H1 (cell line): ENCODE measurements at regions not wholly inside any gene's neighbourhood (a gene's known extent, or its start where the extent isn't known, plus 50 kb on each side); places are given as distances from the start of the nearest gene placed in this dataset.

Experiments
- ATF3 ChIP-seq: IDR thresholded peaks from 2 replicates; pipeline ENCODE4 v1.6.1; 2011; ENCODE audit warnings: low read depth, mild to moderate bottlenecking, low read length; ENCODE audit not compliant: insufficient read depth
- CEBPB ChIP-seq: IDR thresholded peaks from 2 replicates; pipeline ENCODE4 v1.6.1; 2012; ENCODE audit warnings: low read depth, low read length
- EGR1 ChIP-seq: IDR thresholded peaks from 2 replicates; pipeline ENCODE4 v1.6.1; 2011; ENCODE audit warnings: low read depth, low read length, borderline replicate concordance
- HDAC2 ChIP-seq, 2 experiments: fragments of 300-600 bp in 1 of 2; sonication (generic) in 1 of 2; IDR thresholded peaks; 2 replicates each; pipeline ENCODE4 v1.6.1; 2011 to 2012; ENCODE audit warnings: low read depth in 2 of 2, low read length in 2 of 2, mild to moderate bottlenecking in 2 of 2, moderate library complexity in 2 of 2, borderline replicate concordance in 1 of 2, inconsistent platforms in 1 of 2
- NRF1 ChIP-seq: IDR thresholded peaks from 2 replicates; pipeline ENCODE4 v1.6.1; 2011; ENCODE audit warnings: mild to moderate bottlenecking, low read depth, low read length, improper control_type of control experiment
- POLR2AphosphoS5 ChIP-seq: IDR thresholded peaks from 2 replicates; pipeline ENCODE4 v1.6.1; 2011; ENCODE audit warnings: low read depth, low read length
- RBBP5 ChIP-seq: IDR thresholded peaks from 2 replicates; pipeline ENCODE4 v1.7.1; 2012; ENCODE audit warnings: low read depth, mild to moderate bottlenecking, inconsistent platforms, low read length, moderate library complexity, borderline replicate concordance
- SP1 ChIP-seq: IDR thresholded peaks from 2 replicates; pipeline ENCODE4 v1.6.1; 2011; ENCODE audit warnings: low read depth, low read length
- SP2 ChIP-seq: IDR thresholded peaks from 2 replicates; pipeline ENCODE4 v1.6.1; 2012; ENCODE audit warnings: mild to moderate bottlenecking, low read length, inconsistent platforms
- TAF1 ChIP-seq: IDR thresholded peaks from 2 replicates; pipeline ENCODE4 v1.6.1; 2011; ENCODE audit warnings: mild to moderate bottlenecking, low read depth, low read length
- TEAD4 ChIP-seq: IDR thresholded peaks from 2 replicates; pipeline ENCODE4 v1.6.1; 2012; ENCODE audit warnings: low read depth, low read length, inconsistent platforms, mixed read lengths
- TF ChIP-seq, protein P1 (sequence below), 3 experiments: IDR thresholded peaks; 1 replicate in 2 of 3; 2 replicates in 1 of 3; pipeline versions ENCODE4 v1.5.1 to v1.6.1; 2011; ENCODE audit warnings: low read length in 3 of 3, mild to moderate bottlenecking in 3 of 3, inconsistent platforms in 2 of 3, low read depth in 1 of 3, moderate library complexity in 1 of 3; ENCODE audit not compliant: insufficient read depth in 1 of 3; ENCODE audit errors: control extremely low read depth in 1 of 3
- TF ChIP-seq, protein P2 (sequence below): IDR thresholded peaks from 2 replicates; pipeline ENCODE4 v1.6.1; 2011; ENCODE audit warnings: low read length, improper control_type of control experiment

GRCh38 chr2:88885275-88885674 is 193.8 kb downstream of the RPIA start:
- TF ChIP-seq, protein P1, sequence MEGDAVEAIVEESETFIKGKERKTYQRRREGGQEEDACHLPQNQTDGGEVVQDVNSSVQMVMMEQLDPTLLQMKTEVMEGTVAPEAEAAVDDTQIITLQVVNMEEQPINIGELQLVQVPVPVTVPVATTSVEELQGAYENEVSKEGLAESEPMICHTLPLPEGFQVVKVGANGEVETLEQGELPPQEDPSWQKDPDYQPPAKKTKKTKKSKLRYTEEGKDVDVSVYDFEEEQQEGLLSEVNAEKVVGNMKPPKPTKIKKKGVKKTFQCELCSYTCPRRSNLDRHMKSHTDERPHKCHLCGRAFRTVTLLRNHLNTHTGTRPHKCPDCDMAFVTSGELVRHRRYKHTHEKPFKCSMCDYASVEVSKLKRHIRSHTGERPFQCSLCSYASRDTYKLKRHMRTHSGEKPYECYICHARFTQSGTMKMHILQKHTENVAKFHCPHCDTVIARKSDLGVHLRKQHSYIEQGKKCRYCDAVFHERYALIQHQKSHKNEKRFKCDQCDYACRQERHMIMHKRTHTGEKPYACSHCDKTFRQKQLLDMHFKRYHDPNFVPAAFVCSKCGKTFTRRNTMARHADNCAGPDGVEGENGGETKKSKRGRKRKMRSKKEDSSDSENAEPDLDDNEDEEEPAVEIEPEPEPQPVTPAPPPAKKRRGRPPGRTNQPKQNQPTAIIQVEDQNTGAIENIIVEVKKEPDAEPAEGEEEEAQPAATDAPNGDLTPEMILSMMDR (IDR thresholded peaks at IDR 0.05; ENCODE audit: control extremely low read depth in 1 of 3, insufficient read depth in 1 of 3, low read depth in 1 of 3, low read length in 3 of 3), result no peak
- TF ChIP-seq NRF1 (no peak), TEAD4 (no peak), CEBPB (no peak), RBBP5 (no peak), ATF3 (no peak), EGR1 (no peak), SP1 (no peak), POLR2AphosphoS5 (no peak), TAF1 (no peak), HDAC2 (IDR thresholded peaks at IDR 0.05; ENCODE audit: borderline replicate concordance in 1 of 2, low read depth in 2 of 2, low read length in 2 of 2) (no peak), SP2 (no peak)
- TF ChIP-seq, protein P2, sequence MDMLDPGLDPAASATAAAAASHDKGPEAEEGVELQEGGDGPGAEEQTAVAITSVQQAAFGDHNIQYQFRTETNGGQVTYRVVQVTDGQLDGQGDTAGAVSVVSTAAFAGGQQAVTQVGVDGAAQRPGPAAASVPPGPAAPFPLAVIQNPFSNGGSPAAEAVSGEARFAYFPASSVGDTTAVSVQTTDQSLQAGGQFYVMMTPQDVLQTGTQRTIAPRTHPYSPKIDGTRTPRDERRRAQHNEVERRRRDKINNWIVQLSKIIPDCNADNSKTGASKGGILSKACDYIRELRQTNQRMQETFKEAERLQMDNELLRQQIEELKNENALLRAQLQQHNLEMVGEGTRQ, result no peak
